GM23248 (cell line): ENCODE measurements at regions not wholly inside any gene's neighbourhood (a gene's known extent, or its start where the extent isn't known, plus 50 kb on each side); places are given as distances from the start of the nearest gene placed in this dataset.
"Not testable (repeated sequence)": the region's sequence is repeated elsewhere in the genome, so short reads cannot be mapped to it uniquely, and the experiment has no call there.

Source experiments
- DNase-seq: peaks from one replicate; pipeline ENCODE4 v3.0.0-alpha.2; 2015
- H2AFZ ChIP-seq: fragments of 200-600 bp; sonication (generic); 2 replicates; pipeline ENCODE4 v1.6.1; 2016; ENCODE audit warnings: antibody characterized with exemption
- H3F3A ChIP-seq: fragments of 200-600 bp; sonication (generic); 2 replicates; pipeline ENCODE4 v1.6.1; 2016; ENCODE audit warnings: mild to moderate bottlenecking, antibody characterized with exemption, mixed run types; ENCODE audit not compliant: insufficient read depth
- H3K27ac ChIP-seq: fragments of 200-600 bp; sonication (generic); 2 replicates; pipeline ENCODE4 v1.5.1; 2016; ENCODE audit warnings: mild to moderate bottlenecking
- H3K27me3 ChIP-seq: fragments of 200-600 bp; sonication (generic); replicated peaks from 2 replicates; pipeline ENCODE4 v1.6.1; 2016; ENCODE audit warnings: mild to moderate bottlenecking; ENCODE audit not compliant: insufficient read depth
- H3K36me3 ChIP-seq: fragments of 200-600 bp; sonication (generic); 2 replicates; pipeline ENCODE4 v1.6.1; 2016; ENCODE audit warnings: low read depth, mild to moderate bottlenecking
- H3K4me1 ChIP-seq: fragments of 200-600 bp; sonication (generic); 2 replicates; pipeline ENCODE4 v1.6.1; 2016; ENCODE audit warnings: mild to moderate bottlenecking; ENCODE audit not compliant: insufficient read depth
- H3K4me2 ChIP-seq: fragments of 200-600 bp; sonication (generic); one replicate; pipeline ENCODE4 v1.6.1; 2016; ENCODE audit warnings: mild to moderate bottlenecking; ENCODE audit not compliant: unreplicated experiment
- H3K4me3 ChIP-seq: fragments of 200-600 bp; sonication (generic); 2 replicates; pipeline ENCODE4 v1.5.1; 2016; ENCODE audit warnings: mild to moderate bottlenecking
- H3K79me2 ChIP-seq: fragments of 200-600 bp; sonication (generic); 2 replicates; pipeline ENCODE4 v1.6.1; 2016; ENCODE audit warnings: mild to moderate bottlenecking; ENCODE audit not compliant: insufficient read depth
- H3K9ac ChIP-seq: fragments of 200-600 bp; sonication (generic); 2 replicates; pipeline ENCODE4 v1.6.1; 2016; ENCODE audit warnings: mild to moderate bottlenecking
- H3K9me2 ChIP-seq: fragments of 200-600 bp; sonication (generic); 2 replicates; pipeline ENCODE4 v1.6.1; 2016; ENCODE audit warnings: mixed run types, mild to moderate bottlenecking, moderate library complexity; ENCODE audit not compliant: insufficient read depth
- H3K9me3 ChIP-seq: fragments of 200-600 bp; sonication (generic); one replicate; pipeline ENCODE4 v1.6.1; 2017; ENCODE audit warnings: low read depth
- H4K20me1 ChIP-seq: fragments of 200-600 bp; sonication (generic); 2 replicates; pipeline ENCODE4 v1.6.0; 2016; ENCODE audit not compliant: insufficient read depth
- EZH2 ChIP-seq: fragments of 200-600 bp; sonication (generic); IDR thresholded peaks from 2 replicates; pipeline ENCODE4 v1.6.1; 2018; ENCODE audit warnings: antibody characterized with exemption, mild to moderate bottlenecking; ENCODE audit not compliant: insufficient read depth, poor library complexity, severe bottlenecking
- EZH2phosphoT487 ChIP-seq: fragments of 200-600 bp; sonication (generic); IDR thresholded peaks from 2 replicates; pipeline ENCODE4 v1.6.1; 2018; ENCODE audit warnings: antibody characterized with exemption, moderate library complexity, mild to moderate bottlenecking, low read depth; ENCODE audit not compliant: insufficient read depth
- WGBS, 2 experiments: methylation state at CpG; one replicate each; pipeline ENCODE4 v1.1.6; 2015 to 2017; ENCODE audit warnings: low lambda C conversion rate in 2 of 2, low coverage in 1 of 2; ENCODE audit errors: missing lambda C conversion rate in 2 of 2; 5-methylcytosine and 5-hydroxymethylcytosine counted together
- in situ Hi-C: fragments of 300-500 bp; cut with MboI; formaldehyde crosslinking; loops from 2 replicates; pipeline ENCODE4 v1.15.0; 2020

GRCh38 chr1:171397851-171398469 lies 84.0 kb downstream of the FMO4 start:
- Histone ChIP-seq H3F3A (no peaks in the 10 kb centered on the region), H3K9ac (no peak overlapping the region), H3K27ac (no peak overlapping the region), H3K79me2 (no peaks in the 10 kb centered on the region), H3K9me3 (no peaks in the 10 kb centered on the region), H3K4me3 (no peak overlapping the region), H4K20me1 (no peaks in the 10 kb centered on the region), H3K36me3 (no peaks in the 10 kb centered on the region), H3K4me1 (no peaks in the 10 kb centered on the region), H3K9me2 (no peaks in the 10 kb centered on the region), H2AFZ (no peak overlapping the region), H3K4me2 (no peak overlapping the region), H3K27me3 (no peaks in the 10 kb centered on the region)
- 77 to 79% methylated on average over 5 of the region's 5 CpGs for WGBS, 2 experiments
- TF ChIP-seq EZH2phosphoT487 (no peak), EZH2 (no peak)
- no peak for DNase-seq
- in situ Hi-C loops: no loop called here

GRCh38 chr1:171403393-171403792 lies 81.9 kb upstream of the PRRC2C start:
- H3K27me3 ChIP-seq: no peaks in the 10 kb centered on the region
- no peak overlapping the region for H3K4me2 ChIP-seq
- no peaks in the 10 kb centered on the region for H3K9me3 ChIP-seq
- no peak overlapping the region for H3K4me3 ChIP-seq
- no peaks in the 10 kb centered on the region for H3K4me1 ChIP-seq
- no peak for TF ChIP-seq EZH2phosphoT487
- TF ChIP-seq EZH2: no peak
- 48 to 64% methylated on average over 6 to 7 of the region's 7 CpGs for WGBS, 2 experiments
- H3K27ac ChIP-seq: no peak overlapping the region
- no peaks in the 10 kb centered on the region for H3F3A ChIP-seq
- in situ Hi-C loops: no loop called here
- no peaks in the 10 kb centered on the region for H4K20me1 ChIP-seq
- H3K79me2 ChIP-seq: no peaks in the 10 kb centered on the region
- no peaks in the 10 kb centered on the region for H3K36me3 ChIP-seq
- no peak overlapping the region for H2AFZ ChIP-seq
- H3K9me2 ChIP-seq: no peaks in the 10 kb centered on the region
- no peak overlapping the region for H3K9ac ChIP-seq
- DNase-seq: peak; percentile 19

- Histone ChIP-seq H3K27ac (no peak overlapping the region), H3K4me2 (no peak overlapping the region), H3K9me3 (no peaks in the 10 kb centered on the region), H3K27me3 (no peaks in the 10 kb centered on the region), H3K9me2 (no peaks in the 10 kb centered on the region), H3K36me3 (no peaks in the 10 kb centered on the region), H3K4me3 (no peak overlapping the region), H3K79me2 (no peaks in the 10 kb centered on the region), H3F3A (no peaks in the 10 kb centered on the region), H2AFZ (no peak overlapping the region), H4K20me1 (no peaks in the 10 kb centered on the region), H3K9ac (no peak overlapping the region), H3K4me1 (no peaks in the 10 kb centered on the region)
- in situ Hi-C loops: no loop called here
- TF ChIP-seq EZH2 (no peak), EZH2phosphoT487 (no peak)
- DNase-seq: no peak
- 57 to 62% methylated on average over 1 of the region's 1 CpG for WGBS, 2 experiments
Observed at GRCh38 chr1:171405391-171405714, 80.0 kb upstream of the PRRC2C start.

- H3K36me3 ChIP-seq, H3K4me3 ChIP-seq, DNase-seq, H3K27ac ChIP-seq, H3F3A ChIP-seq, H3K4me1 ChIP-seq, H4K20me1 ChIP-seq, H3K27me3 ChIP-seq, H3K9me2 ChIP-seq, H3K4me2 ChIP-seq, H3K9me3 ChIP-seq, H3K79me2 ChIP-seq, in situ Hi-C loops, H3K9ac ChIP-seq, H2AFZ ChIP-seq: not testable (repeated sequence)
- WGBS, 2 experiments: 77 to 82% methylated on average over 6 of the region's 6 CpGs
Observed at GRCh38 chr1:171413557-171413956, 71.8 kb upstream of the PRRC2C start.

GRCh38 chr1:171418546-171418945 lies 66.8 kb upstream of the PRRC2C start:
- Histone ChIP-seq H3K9me3 (no peaks in the 10 kb centered on the region), H3K4me1 (peaks cover 9% of the 10 kb centered on the region), H3K4me3 (no peak overlapping the region), H3F3A (no peaks in the 10 kb centered on the region), H3K27ac (no peak overlapping the region), H3K9me2 (no peaks in the 10 kb centered on the region), H3K4me2 (no peak overlapping the region), H3K27me3 (no peaks in the 10 kb centered on the region), H2AFZ (no peak overlapping the region), H3K79me2 (no peaks in the 10 kb centered on the region), H4K20me1 (no peaks in the 10 kb centered on the region), H3K36me3 (no peaks in the 10 kb centered on the region), H3K9ac (no peak overlapping the region)
- WGBS, 2 experiments: 73 to 78% methylated on average over 3 of the region's 3 CpGs
- in situ Hi-C loops: no loop called here
- TF ChIP-seq EZH2phosphoT487: no peak
- TF ChIP-seq EZH2: no peak
- DNase-seq: no peak
